ENCODE measurements at regions not wholly inside any gene's neighbourhood (a gene's known extent, or its start where the extent isn't known, plus 50 kb on each side); places are given as distances from the start of the nearest gene placed in this dataset.
"Not testable (repeated sequence)": the region's sequence is repeated elsewhere in the genome, so short reads cannot be mapped to it uniquely, and the experiment has no call there.

- no peak for DNase-seq
These were observed 86.2 kb upstream of the FOXN2 start for GRCh38 chr2:48228345-48228684.

- DNase-seq = no peak
These were observed 85.4 kb upstream of the FOXN2 start for GRCh38 chr2:48229063-48229462.

GRCh38 chr2:48230834-48231233, 83.6 kb upstream of the FOXN2 start:
- DNase-seq = no peak

GRCh38 chr2:48232351-48232750, 82.1 kb upstream of the FOXN2 start:
- DNase-seq = no peak

GRCh38 chr2:48233005-48233404, 81.5 kb upstream of the FOXN2 start:
- DNase-seq = no peak

GRCh38 chr2:48233824-48234223, 80.7 kb upstream of the FOXN2 start:
- not testable (repeated sequence) for DNase-seq

GRCh38 chr2:48235076-48235475, 79.4 kb upstream of the FOXN2 start:
- no peak for DNase-seq

- DNase-seq = no peak
These were observed 76.1 kb upstream of the FOXN2 start for GRCh38 chr2:48238381-48238780.

- DNase-seq = no peak
These were observed 73.6 kb upstream of the FOXN2 start for GRCh38 chr2:48240912-48241311.

GRCh38 chr2:48247206-48247605, 67.3 kb upstream of the FOXN2 start:
- DNase-seq = no peak

- no peak for DNase-seq
These were observed 66.1 kb upstream of the FOXN2 start for GRCh38 chr2:48248251-48248933.

GRCh38 chr2:48249025-48249424, 65.5 kb upstream of the FOXN2 start:
- no peak for DNase-seq

- DNase-seq = no peak
These were observed 64.6 kb upstream of the FOXN2 start for GRCh38 chr2:48249631-48250473.

- DNase-seq = no peak
These were observed 64.0 kb upstream of the FOXN2 start for GRCh38 chr2:48250474-48250844.

- no peak for DNase-seq
These were observed 63.5 kb upstream of the FOXN2 start for GRCh38 chr2:48250943-48251342.

- DNase-seq = no peak
These were observed 62.9 kb upstream of the FOXN2 start for GRCh38 chr2:48251437-48252148.

GRCh38 chr2:48253301-48253700, 61.2 kb upstream of the FOXN2 start:
- no peak for DNase-seq

GRCh38 chr2:48254839-48255238, 59.6 kb upstream of the FOXN2 start:
- DNase-seq = no peak

GRCh38 chr2:48257456-48257855, 57.0 kb upstream of the FOXN2 start:
- DNase-seq = no peak

- DNase-seq = no peak
These were observed 55.9 kb upstream of the FOXN2 start for GRCh38 chr2:48258481-48259149.

GRCh38 chr2:48259811-48260210, 54.7 kb upstream of the FOXN2 start:
- no peak for DNase-seq

- DNase-seq = no peak
These were observed 49.9 kb upstream of the FOXN2 start for GRCh38 chr2:48264627-48265026.
